Breast epithelium (tissue), 3 donors: ENCODE measurements at regions not wholly inside any gene's neighbourhood (a gene's known extent, or its start where the extent isn't known, plus 50 kb on each side); places are given as distances from the start of the nearest gene placed in this dataset.

ENCODE experiments used
- POLR2A ChIP-seq: fragments of 450-650 bp; IDR thresholded peaks from one replicate; pipeline ENCODE4 v1.6.1; 2016; ENCODE audit warnings: antibody characterized with exemption, mild to moderate bottlenecking, moderate library complexity
- POLR2AphosphoS5 ChIP-seq, 3 donors: sonication (generic); formaldehyde crosslinking; IDR thresholded peaks; one replicate each; pipeline ENCODE4 v1.6.1; 2017; ENCODE audit warnings: antibody characterized with exemption in 3 of 3
- TF ChIP-seq, protein P1 (sequence below), 3 donors: fragments of 450-650 bp; IDR thresholded peaks; one replicate each; pipeline ENCODE4 v1.5.1; 2016 to 2017; ENCODE audit warnings: antibody characterized with exemption in 3 of 3, mild to moderate bottlenecking in 3 of 3, moderate library complexity in 3 of 3

- TF ChIP-seq, protein P1, sequence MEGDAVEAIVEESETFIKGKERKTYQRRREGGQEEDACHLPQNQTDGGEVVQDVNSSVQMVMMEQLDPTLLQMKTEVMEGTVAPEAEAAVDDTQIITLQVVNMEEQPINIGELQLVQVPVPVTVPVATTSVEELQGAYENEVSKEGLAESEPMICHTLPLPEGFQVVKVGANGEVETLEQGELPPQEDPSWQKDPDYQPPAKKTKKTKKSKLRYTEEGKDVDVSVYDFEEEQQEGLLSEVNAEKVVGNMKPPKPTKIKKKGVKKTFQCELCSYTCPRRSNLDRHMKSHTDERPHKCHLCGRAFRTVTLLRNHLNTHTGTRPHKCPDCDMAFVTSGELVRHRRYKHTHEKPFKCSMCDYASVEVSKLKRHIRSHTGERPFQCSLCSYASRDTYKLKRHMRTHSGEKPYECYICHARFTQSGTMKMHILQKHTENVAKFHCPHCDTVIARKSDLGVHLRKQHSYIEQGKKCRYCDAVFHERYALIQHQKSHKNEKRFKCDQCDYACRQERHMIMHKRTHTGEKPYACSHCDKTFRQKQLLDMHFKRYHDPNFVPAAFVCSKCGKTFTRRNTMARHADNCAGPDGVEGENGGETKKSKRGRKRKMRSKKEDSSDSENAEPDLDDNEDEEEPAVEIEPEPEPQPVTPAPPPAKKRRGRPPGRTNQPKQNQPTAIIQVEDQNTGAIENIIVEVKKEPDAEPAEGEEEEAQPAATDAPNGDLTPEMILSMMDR (IDR thresholded peaks at IDR 0.05): no peak
- no peak for TF ChIP-seq POLR2A
- TF ChIP-seq POLR2AphosphoS5 (IDR thresholded peaks at IDR 0.05): no peak
Observed at GRCh38 chr1:209305221-209305954, 278.1 kb upstream of the CAMK1G start.
